IMR-90 (cell line): ENCODE measurements at regions not wholly inside any gene's neighbourhood (a gene's known extent, or its start where the extent isn't known, plus 50 kb on each side); places are given as distances from the start of the nearest gene placed in this dataset.

Source experiments
- CHD1 ChIP-seq: IDR thresholded peaks from 2 replicates; pipeline ENCODE4 v1.6.1; 2012; ENCODE audit warnings: low read depth, low read length, improper control_type of control experiment
- FOS ChIP-seq: fragments of 150-350 bp; IDR thresholded peaks from 2 replicates; pipeline ENCODE4 v1.6.1; 2016; ENCODE audit warnings: low read depth, low read length
- MAZ ChIP-seq: IDR thresholded peaks from 2 replicates; pipeline ENCODE4 v1.6.1; 2012; ENCODE audit warnings: low read depth, mild to moderate bottlenecking, low read length, improper control_type of control experiment, moderate library complexity, borderline replicate concordance
- MXI1 ChIP-seq: IDR thresholded peaks from 2 replicates; pipeline ENCODE4 v1.6.1; 2012; ENCODE audit warnings: low read depth, mild to moderate bottlenecking, low read length, moderate library complexity, borderline replicate concordance
- NFE2L2 ChIP-seq: fragments of 150-350 bp; IDR thresholded peaks from 2 replicates; pipeline ENCODE4 v1.6.1; 2016; ENCODE audit warnings: low read depth, mild to moderate bottlenecking, low read length
- POLR2A ChIP-seq: IDR thresholded peaks from 2 replicates; pipeline ENCODE4 v1.6.1; 2012; ENCODE audit warnings: mild to moderate bottlenecking, low read depth, low read length
- RAD21 ChIP-seq: IDR thresholded peaks from 2 replicates; pipeline ENCODE4 v1.6.1; 2012; ENCODE audit warnings: low read length, improper control_type of control experiment
- TF ChIP-seq, protein P1 (sequence below): conservative IDR thresholded peaks from 2 replicates; pipeline ENCODE4 v1.5.1; 2012; ENCODE audit warnings: mild to moderate bottlenecking, low read depth, low read length, improper control_type of control experiment
- TF ChIP-seq, protein P2 (sequence below): fragments of 150-350 bp; IDR thresholded peaks from 2 replicates; pipeline ENCODE4 v1.6.1; 2017; ENCODE audit warnings: mild to moderate bottlenecking, antibody characterized with exemption, low read length, low read depth

DNA sequence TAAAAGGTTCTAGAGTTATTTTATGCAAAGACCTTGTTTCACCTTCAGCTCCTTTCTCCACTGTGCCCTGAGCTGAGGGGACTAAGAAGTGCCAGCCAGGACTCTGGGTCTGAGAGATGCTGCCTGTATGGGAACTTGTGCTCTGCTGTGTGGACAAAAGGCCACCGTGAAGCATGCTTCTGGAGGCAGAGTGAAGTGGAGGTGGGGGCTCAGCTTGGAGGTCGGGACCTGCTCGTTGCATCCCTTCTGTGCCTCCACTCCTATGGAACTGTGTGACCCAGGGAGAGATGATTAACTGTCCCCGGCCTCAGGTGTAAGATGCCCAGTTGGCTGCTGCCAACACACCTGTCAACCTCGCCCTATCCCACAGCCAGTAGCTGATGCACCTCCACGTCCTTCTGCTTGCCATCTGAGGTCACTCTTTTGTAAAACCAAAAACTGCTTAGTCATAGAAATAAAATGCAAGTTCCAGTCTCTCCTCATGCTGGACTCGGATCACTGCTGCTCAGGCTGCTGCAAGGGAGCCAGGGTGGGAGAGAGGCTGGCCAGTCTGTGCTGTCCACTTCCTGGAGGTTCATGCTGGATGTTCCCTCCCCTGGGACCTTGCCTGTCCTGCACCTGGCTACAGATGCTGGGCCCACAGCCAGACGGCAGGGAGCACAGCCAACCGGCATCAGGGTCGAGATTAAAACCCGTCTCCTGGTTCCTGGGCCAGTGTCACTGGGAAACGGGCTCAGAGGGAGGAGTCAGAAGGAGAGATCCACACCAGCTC lies 113.2 kb downstream of the ACKR3 start:
- TF ChIP-seq, protein P1, sequence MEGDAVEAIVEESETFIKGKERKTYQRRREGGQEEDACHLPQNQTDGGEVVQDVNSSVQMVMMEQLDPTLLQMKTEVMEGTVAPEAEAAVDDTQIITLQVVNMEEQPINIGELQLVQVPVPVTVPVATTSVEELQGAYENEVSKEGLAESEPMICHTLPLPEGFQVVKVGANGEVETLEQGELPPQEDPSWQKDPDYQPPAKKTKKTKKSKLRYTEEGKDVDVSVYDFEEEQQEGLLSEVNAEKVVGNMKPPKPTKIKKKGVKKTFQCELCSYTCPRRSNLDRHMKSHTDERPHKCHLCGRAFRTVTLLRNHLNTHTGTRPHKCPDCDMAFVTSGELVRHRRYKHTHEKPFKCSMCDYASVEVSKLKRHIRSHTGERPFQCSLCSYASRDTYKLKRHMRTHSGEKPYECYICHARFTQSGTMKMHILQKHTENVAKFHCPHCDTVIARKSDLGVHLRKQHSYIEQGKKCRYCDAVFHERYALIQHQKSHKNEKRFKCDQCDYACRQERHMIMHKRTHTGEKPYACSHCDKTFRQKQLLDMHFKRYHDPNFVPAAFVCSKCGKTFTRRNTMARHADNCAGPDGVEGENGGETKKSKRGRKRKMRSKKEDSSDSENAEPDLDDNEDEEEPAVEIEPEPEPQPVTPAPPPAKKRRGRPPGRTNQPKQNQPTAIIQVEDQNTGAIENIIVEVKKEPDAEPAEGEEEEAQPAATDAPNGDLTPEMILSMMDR: no peak
- TF ChIP-seq NFE2L2 (peak; percentile 38; the same call in 1 of the 2 replicates), RAD21 (no peak), FOS (no peak), POLR2A (no peak), MXI1 (no peak), CHD1 (no peak), MAZ (no peak)
- TF ChIP-seq, protein P2, sequence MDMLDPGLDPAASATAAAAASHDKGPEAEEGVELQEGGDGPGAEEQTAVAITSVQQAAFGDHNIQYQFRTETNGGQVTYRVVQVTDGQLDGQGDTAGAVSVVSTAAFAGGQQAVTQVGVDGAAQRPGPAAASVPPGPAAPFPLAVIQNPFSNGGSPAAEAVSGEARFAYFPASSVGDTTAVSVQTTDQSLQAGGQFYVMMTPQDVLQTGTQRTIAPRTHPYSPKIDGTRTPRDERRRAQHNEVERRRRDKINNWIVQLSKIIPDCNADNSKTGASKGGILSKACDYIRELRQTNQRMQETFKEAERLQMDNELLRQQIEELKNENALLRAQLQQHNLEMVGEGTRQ: no peak
